ENCODE measurements at regions not wholly inside any gene's neighbourhood (a gene's known extent, or its start where the extent isn't known, plus 50 kb on each side); places are given as distances from the start of the nearest gene placed in this dataset.

- H3K27me3 ChIP-seq: no peaks in the 10 kb centered on the region
- peaks cover 14% of the 10 kb centered on the region for H3K4me1 ChIP-seq
- no peaks in the 10 kb centered on the region for H3K36me3 ChIP-seq
- H3K9ac ChIP-seq: no peak overlapping the region
- H3K4me3 ChIP-seq: no peak overlapping the region
- no peak overlapping the region for H3K4me2 ChIP-seq
- H4K20me1 ChIP-seq: no peaks in the 10 kb centered on the region
- no peak for TF ChIP-seq Cebpa-rat (IDR thresholded peaks at IDR 0.05)
- H3K9me3 ChIP-seq: no peaks in the 10 kb centered on the region
- H3K27ac ChIP-seq: no peak overlapping the region
Measured at GRCh38 chr2:20150110-20150706, 74.7 kb downstream of the SDC1 start.

- Histone ChIP-seq H4K20me1 (no peaks in the 10 kb centered on the region), H3K4me2 (no peak overlapping the region), H3K4me1 (peaks cover 14% of the 10 kb centered on the region), H3K36me3 (no peaks in the 10 kb centered on the region), H3K4me3 (no peak overlapping the region), H3K27me3 (no peaks in the 10 kb centered on the region), H3K9ac (no peak overlapping the region), H3K27ac (no peak overlapping the region), H3K9me3 (no peaks in the 10 kb centered on the region)
- TF ChIP-seq Cebpa-rat (IDR thresholded peaks at IDR 0.05): no peak
Measured at GRCh38 chr2:20149703-20150030, 75.3 kb downstream of the SDC1 start.

- Histone ChIP-seq H4K20me1 (no peaks in the 10 kb centered on the region), H3K9ac (no peak overlapping the region), H3K4me3 (no peak overlapping the region), H3K9me3 (no peaks in the 10 kb centered on the region), H3K4me1 (peaks cover 14% of the 10 kb centered on the region), H3K27me3 (no peaks in the 10 kb centered on the region), H3K4me2 (no peak overlapping the region), H3K36me3 (no peaks in the 10 kb centered on the region), H3K27ac (no peak overlapping the region)
- TF ChIP-seq Cebpa-rat (IDR thresholded peaks at IDR 0.05): no peak
Measured at GRCh38 chr2:20148923-20149702, 75.8 kb downstream of the SDC1 start.

GRCh38 chr2:20148426-20148922 is 76.5 kb downstream of the SDC1 start:
- no peak for TF ChIP-seq Cebpa-rat (IDR thresholded peaks at IDR 0.05)
- Histone ChIP-seq H3K36me3 (no peaks in the 10 kb centered on the region), H3K27ac (no peak overlapping the region), H3K4me2 (no peak overlapping the region), H4K20me1 (no peaks in the 10 kb centered on the region), H3K9ac (no peak overlapping the region), H3K4me3 (no peak overlapping the region), H3K9me3 (no peaks in the 10 kb centered on the region), H3K27me3 (no peaks in the 10 kb centered on the region), H3K4me1 (peaks cover 14% of the 10 kb centered on the region)

- H3K27ac ChIP-seq: no peak overlapping the region
- H4K20me1 ChIP-seq: no peaks in the 10 kb centered on the region
- H3K4me2 ChIP-seq: no peak overlapping the region
- H3K27me3 ChIP-seq: no peaks in the 10 kb centered on the region
- H3K9ac ChIP-seq: no peak overlapping the region
- no peak for TF ChIP-seq Cebpa-rat (IDR thresholded peaks at IDR 0.05)
- H3K9me3 ChIP-seq: no peaks in the 10 kb centered on the region
- peaks cover 14% of the 10 kb centered on the region for H3K4me1 ChIP-seq
- H3K36me3 ChIP-seq: no peaks in the 10 kb centered on the region
- no peak overlapping the region for H3K4me3 ChIP-seq
Measured at GRCh38 chr2:20147351-20147750, 77.6 kb downstream of the SDC1 start.

GRCh38 chr2:20146401-20146800 is 78.5 kb downstream of the SDC1 start:
- H3K4me1 ChIP-seq: peaks cover 14% of the 10 kb centered on the region
- H3K9me3 ChIP-seq: no peaks in the 10 kb centered on the region
- no peak overlapping the region for H3K27ac ChIP-seq
- H3K4me3 ChIP-seq: no peak overlapping the region
- no peaks in the 10 kb centered on the region for H4K20me1 ChIP-seq
- H3K9ac ChIP-seq: no peak overlapping the region
- no peak overlapping the region for H3K4me2 ChIP-seq
- no peak for TF ChIP-seq Cebpa-rat (IDR thresholded peaks at IDR 0.05)
- no peaks in the 10 kb centered on the region for H3K27me3 ChIP-seq
- no peaks in the 10 kb centered on the region for H3K36me3 ChIP-seq

- Histone ChIP-seq H3K9ac (no peak overlapping the region), H4K20me1 (no peaks in the 10 kb centered on the region), H3K4me3 (no peak overlapping the region), H3K9me3 (no peaks in the 10 kb centered on the region), H3K27me3 (no peaks in the 10 kb centered on the region), H3K4me2 (no peak overlapping the region), H3K27ac (no peak overlapping the region), H3K4me1 (peaks cover 7% of the 10 kb centered on the region), H3K36me3 (no peaks in the 10 kb centered on the region)
- no peak for TF ChIP-seq Cebpa-rat (IDR thresholded peaks at IDR 0.05)
Measured at GRCh38 chr2:20145497-20146193, 79.3 kb downstream of the SDC1 start.

GRCh38 chr2:20144861-20145260 is 80.1 kb downstream of the SDC1 start:
- H3K36me3 ChIP-seq: no peaks in the 10 kb centered on the region
- H3K9ac ChIP-seq: no peak overlapping the region
- TF ChIP-seq Cebpa-rat (IDR thresholded peaks at IDR 0.05): no peak
- no peaks in the 10 kb centered on the region for H4K20me1 ChIP-seq
- H3K27ac ChIP-seq: no peak overlapping the region
- no peaks in the 10 kb centered on the region for H3K27me3 ChIP-seq
- peaks cover 4% of the 10 kb centered on the region for H3K4me1 ChIP-seq
- H3K4me2 ChIP-seq: no peak overlapping the region
- H3K4me3 ChIP-seq: no peak overlapping the region
- H3K9me3 ChIP-seq: no peaks in the 10 kb centered on the region

- TF ChIP-seq Cebpa-rat (IDR thresholded peaks at IDR 0.05): no peak
- no peak overlapping the region for H3K9ac ChIP-seq
- no peaks in the 10 kb centered on the region for H3K36me3 ChIP-seq
- no peaks in the 10 kb centered on the region for H4K20me1 ChIP-seq
- no peak overlapping the region for H3K27ac ChIP-seq
- H3K9me3 ChIP-seq: no peaks in the 10 kb centered on the region
- H3K4me2 ChIP-seq: no peak overlapping the region
- H3K4me3 ChIP-seq: no peak overlapping the region
- no peaks in the 10 kb centered on the region for H3K4me1 ChIP-seq
- no peaks in the 10 kb centered on the region for H3K27me3 ChIP-seq
Measured at GRCh38 chr2:20144196-20144595, 80.7 kb downstream of the SDC1 start.

GRCh38 chr2:20143263-20143662 is 81.7 kb downstream of the SDC1 start:
- Histone ChIP-seq H3K36me3 (no peaks in the 10 kb centered on the region), H3K27me3 (no peaks in the 10 kb centered on the region), H3K4me2 (no peak overlapping the region), H3K9me3 (no peaks in the 10 kb centered on the region), H3K27ac (no peak overlapping the region), H3K4me1 (no peaks in the 10 kb centered on the region), H3K4me3 (no peak overlapping the region), H3K9ac (no peak overlapping the region), H4K20me1 (no peaks in the 10 kb centered on the region)
- no peak for TF ChIP-seq Cebpa-rat (IDR thresholded peaks at IDR 0.05)
